AG09319 (cell line): ENCODE measurements at regions not wholly inside any gene's neighbourhood (a gene's known extent, or its start where the extent isn't known, plus 50 kb on each side); places are given as distances from the start of the nearest gene placed in this dataset.
"Not testable (repeated sequence)": the region's sequence is repeated elsewhere in the genome, so short reads cannot be mapped to it uniquely, and the experiment has no call there.

ENCODE experiments used
- DNase-seq: peaks from one replicate; pipeline ENCODE4 v3.0.0-alpha.2; 2010; ENCODE audit warnings: low read depth; ENCODE audit errors: extremely low read depth
- CTCF ChIP-seq: IDR thresholded peaks from 2 replicates; pipeline ENCODE4 v1.5.1; 2011; ENCODE audit warnings: low read depth, mild to moderate bottlenecking, inconsistent platforms, low read length, moderate library complexity

GRCh38 chr10:35986756-35987502 lies 344.8 kb upstream of the FZD8 start:
- DNase-seq: no peak
- no peak for TF ChIP-seq CTCF

- TF ChIP-seq CTCF: no peak
- no peak for DNase-seq
These were observed 337.0 kb upstream of the FZD8 start for GRCh38 chr10:35979116-35979515.

GRCh38 chr10:35973912-35974591 lies 332.0 kb upstream of the FZD8 start:
- DNase-seq: not testable (repeated sequence)

- no peak for TF ChIP-seq CTCF
- DNase-seq: no peak
These were observed 330.2 kb upstream of the FZD8 start for GRCh38 chr10:35972275-35972674.

GRCh38 chr10:35971397-35971796 lies 329.3 kb upstream of the FZD8 start:
- no peak for DNase-seq

GRCh38 chr10:35963685-35964084 lies 321.6 kb upstream of the FZD8 start:
- TF ChIP-seq CTCF: no peak
- DNase-seq: no peak

More at GRCh38 chr10:35971397-35971796, 329.3 kb upstream of the FZD8 start:
- TF ChIP-seq CTCF: no peak

- no peak for DNase-seq
- no peak for TF ChIP-seq CTCF
These were observed 319.4 kb upstream of the FZD8 start for GRCh38 chr10:35961501-35961900.

GRCh38 chr10:35959252-35959651 lies 317.2 kb upstream of the FZD8 start:
- no peak for TF ChIP-seq CTCF
- no peak for DNase-seq

- not testable (repeated sequence) for DNase-seq
These were observed 316.5 kb upstream of the FZD8 start for GRCh38 chr10:35958609-35959008.
